Muscle of leg (tissue), 3 donors: ENCODE measurements at regions not wholly inside any gene's neighbourhood (a gene's known extent, or its start where the extent isn't known, plus 50 kb on each side); places are given as distances from the start of the nearest gene placed in this dataset.
A peak's percentile ranks its signal among the peaks of the same experiment; 100 is the strongest.

Source experiments
- DNase-seq: peaks from one replicate; pipeline ENCODE4 v3.0.0; 2013
- H3K27ac ChIP-seq: one replicate; pipeline ENCODE4 v1.5.1; 2013; ENCODE audit warnings: mild to moderate bottlenecking, low read length, control low read depth
- H3K27me3 ChIP-seq: one replicate; pipeline ENCODE4 v1.6.1; 2013; ENCODE audit warnings: low read length; ENCODE audit not compliant: control insufficient read depth, insufficient read depth
- H3K36me3 ChIP-seq: one replicate; pipeline ENCODE4 v1.6.1; 2013; ENCODE audit warnings: low read length; ENCODE audit not compliant: control insufficient read depth, insufficient read depth
- H3K4me1 ChIP-seq: one replicate; pipeline ENCODE4 v1.6.1; 2013; ENCODE audit warnings: low read length; ENCODE audit not compliant: control insufficient read depth, insufficient read depth
- H3K4me3 ChIP-seq: one replicate; pipeline ENCODE4 v1.5.1; 2013; ENCODE audit warnings: low read length, control low read depth
- H3K9me3 ChIP-seq: replicated peaks from 2 replicates; pipeline ENCODE4 v1.6.1; 2013; ENCODE audit warnings: low read depth, low read length; ENCODE audit not compliant: control insufficient read depth
- WGBS: methylation state at CpG from one replicate; pipeline ENCODE4 v1.1.5; 2013; ENCODE audit warnings: missing lambda C conversion rate; ENCODE audit not compliant: insufficient coverage; 5-methylcytosine and 5-hydroxymethylcytosine counted together

- H3K27me3 ChIP-seq = no peaks in the 10 kb centered on the region
- no peaks in the 10 kb centered on the region for H3K36me3 ChIP-seq
- H3K9me3 ChIP-seq = no peaks in the 10 kb centered on the region
- no peaks in the 10 kb centered on the region for H3K4me1 ChIP-seq
- H3K27ac ChIP-seq = no peak overlapping the region
- H3K4me3 ChIP-seq = no peak overlapping the region
- 93% methylated on average over 2 of the region's 3 CpGs for WGBS
- DNase-seq = no peak
Measured at GRCh38 chr3:105199217-105199616, 167.5 kb upstream of the ALCAM start.

GRCh38 chr3:105210141-105210540 is 156.6 kb upstream of the ALCAM start:
- DNase-seq = no peak
- no CpG with 5 or more reads among the region's 1 CpG for WGBS
- no peak overlapping the region for H3K4me3 ChIP-seq
- no peaks in the 10 kb centered on the region for H3K9me3 ChIP-seq
- H3K27me3 ChIP-seq = no peaks in the 10 kb centered on the region
- no peak overlapping the region for H3K27ac ChIP-seq
- H3K4me1 ChIP-seq = no peaks in the 10 kb centered on the region
- H3K36me3 ChIP-seq = no peaks in the 10 kb centered on the region

GRCh38 chr3:105214590-105214989 is 152.1 kb upstream of the ALCAM start:
- no peaks in the 10 kb centered on the region for H3K4me1 ChIP-seq
- no peak for DNase-seq
- no CpG with 5 or more reads among the region's 1 CpG for WGBS
- H3K27me3 ChIP-seq = no peaks in the 10 kb centered on the region
- no peaks in the 10 kb centered on the region for H3K36me3 ChIP-seq
- H3K4me3 ChIP-seq = no peak overlapping the region
- no peaks in the 10 kb centered on the region for H3K9me3 ChIP-seq
- H3K27ac ChIP-seq = no peak overlapping the region

GRCh38 chr3:105222568-105223093 is 144.1 kb upstream of the ALCAM start:
- no peaks in the 10 kb centered on the region for H3K9me3 ChIP-seq
- H3K27me3 ChIP-seq = no peaks in the 10 kb centered on the region
- H3K36me3 ChIP-seq = no peaks in the 10 kb centered on the region
- WGBS = 66% methylated on average over 2 of the region's 8 CpGs
- H3K4me1 ChIP-seq = no peaks in the 10 kb centered on the region
- DNase-seq = no peak
- no peak overlapping the region for H3K27ac ChIP-seq
- H3K4me3 ChIP-seq = no peak overlapping the region

GRCh38 chr3:105223815-105224214 is 142.9 kb upstream of the ALCAM start:
- H3K27ac ChIP-seq = no peak overlapping the region
- H3K4me3 ChIP-seq = no peak overlapping the region
- 90% methylated on average over 6 of the region's 11 CpGs for WGBS
- H3K4me1 ChIP-seq = no peaks in the 10 kb centered on the region
- no peaks in the 10 kb centered on the region for H3K36me3 ChIP-seq
- DNase-seq = no peak
- H3K9me3 ChIP-seq = no peaks in the 10 kb centered on the region
- H3K27me3 ChIP-seq = no peaks in the 10 kb centered on the region

GRCh38 chr3:105228696-105229095 is 138.0 kb upstream of the ALCAM start:
- WGBS = 60% methylated on average over 1 of the region's 3 CpGs
- no peak overlapping the region for H3K4me3 ChIP-seq
- no peak overlapping the region for H3K27ac ChIP-seq
- H3K9me3 ChIP-seq = no peaks in the 10 kb centered on the region
- DNase-seq = no peak
- no peaks in the 10 kb centered on the region for H3K27me3 ChIP-seq
- no peaks in the 10 kb centered on the region for H3K36me3 ChIP-seq
- no peaks in the 10 kb centered on the region for H3K4me1 ChIP-seq

- peak; percentile 78 for DNase-seq
- Histone ChIP-seq H3K4me1 (no peaks in the 10 kb centered on the region), H3K9me3 (no peaks in the 10 kb centered on the region), H3K4me3 (no peak overlapping the region), H3K27me3 (no peaks in the 10 kb centered on the region), H3K36me3 (no peaks in the 10 kb centered on the region), H3K27ac (no peak overlapping the region)
- no CpG with 5 or more reads among the region's 1 CpG for WGBS
Measured at GRCh38 chr3:105232553-105232952, 134.2 kb upstream of the ALCAM start.

GRCh38 chr3:105233010-105233409 is 133.7 kb upstream of the ALCAM start:
- H3K9me3 ChIP-seq = no peaks in the 10 kb centered on the region
- no CpG with 5 or more reads among the region's 1 CpG for WGBS
- H3K4me3 ChIP-seq = no peak overlapping the region

GRCh38 chr3:105235221-105235620 is 131.5 kb upstream of the ALCAM start:
- no peak overlapping the region for H3K27ac ChIP-seq
- no peaks in the 10 kb centered on the region for H3K9me3 ChIP-seq
- no peaks in the 10 kb centered on the region for H3K4me1 ChIP-seq
- no peak overlapping the region for H3K4me3 ChIP-seq
- no peak for DNase-seq
- no CpG with 5 or more reads among the region's 2 CpGs for WGBS
- no peaks in the 10 kb centered on the region for H3K36me3 ChIP-seq
- no peaks in the 10 kb centered on the region for H3K27me3 ChIP-seq

More at GRCh38 chr3:105233010-105233409, 133.7 kb upstream of the ALCAM start:
- no peaks in the 10 kb centered on the region for H3K27me3 ChIP-seq
- no peaks in the 10 kb centered on the region for H3K4me1 ChIP-seq
- H3K27ac ChIP-seq = no peak overlapping the region
- no peak for DNase-seq
- H3K36me3 ChIP-seq = no peaks in the 10 kb centered on the region

GRCh38 chr3:105235785-105236184 is 130.9 kb upstream of the ALCAM start:
- H3K36me3 ChIP-seq = no peaks in the 10 kb centered on the region
- H3K4me3 ChIP-seq = no peak overlapping the region
- WGBS = no CpG with 5 or more reads among the region's 1 CpG
- no peaks in the 10 kb centered on the region for H3K9me3 ChIP-seq
- DNase-seq = no peak
- no peaks in the 10 kb centered on the region for H3K27me3 ChIP-seq
- H3K4me1 ChIP-seq = no peaks in the 10 kb centered on the region
- no peak overlapping the region for H3K27ac ChIP-seq

- no peak overlapping the region for H3K4me3 ChIP-seq
- no CpG with 5 or more reads among the region's 1 CpG for whole genome bisulfite sequencing
- H3K27me3 ChIP-seq = no peaks in the 10 kb centered on the region
- H3K9me3 ChIP-seq = no peaks in the 10 kb centered on the region
- DNase-seq = no peak
- no peaks in the 10 kb centered on the region for H3K36me3 ChIP-seq
- H3K27ac ChIP-seq = no peak overlapping the region
- H3K4me1 ChIP-seq = no peaks in the 10 kb centered on the region
Measured at GRCh38 chr3:105238367-105238766, 128.3 kb upstream of the ALCAM start.
